HG03095 (cell line): ENCODE measurements at regions not wholly inside any gene's neighbourhood (a gene's known extent, or its start where the extent isn't known, plus 50 kb on each side); places are given as distances from the start of the nearest gene placed in this dataset.

Source experiments
- ATAC-seq: cut with Tn5 transposase; IDR thresholded peaks from one replicate; pipeline ENCODE4 v1.9.1; 2021; ENCODE audit warnings: moderate library complexity; ENCODE audit not compliant: unreplicated experiment

- no peak for ATAC-seq
Observed at GRCh38 chr16:17691106-17691898, 220.5 kb upstream of the XYLT1 start.

- ATAC-seq, result no peak
Observed at GRCh38 chr16:17685447-17685846, 214.7 kb upstream of the XYLT1 start.

- no peak for ATAC-seq
Observed at GRCh38 chr16:17683281-17683680, 212.5 kb upstream of the XYLT1 start.

- ATAC-seq, result no peak
Observed at GRCh38 chr16:17676171-17676570, 205.4 kb upstream of the XYLT1 start.

- ATAC-seq, result no peak
Observed at GRCh38 chr16:17668386-17668785, 197.6 kb upstream of the XYLT1 start.

- ATAC-seq, result no peak
Observed at GRCh38 chr16:17666293-17666692, 195.5 kb upstream of the XYLT1 start.

GRCh38 chr16:17658881-17659280, 188.1 kb upstream of the XYLT1 start:
- ATAC-seq, result no peak

- no peak for ATAC-seq
Observed at GRCh38 chr16:17657045-17657444, 186.3 kb upstream of the XYLT1 start.

GRCh38 chr16:17654571-17654970, 183.8 kb upstream of the XYLT1 start:
- no peak for ATAC-seq

GRCh38 chr16:17654142-17654541, 183.4 kb upstream of the XYLT1 start:
- no peak for ATAC-seq

- no peak for ATAC-seq
Observed at GRCh38 chr16:17647879-17648872, 177.4 kb upstream of the XYLT1 start.

GRCh38 chr16:17643935-17644334, 173.2 kb upstream of the XYLT1 start:
- ATAC-seq, result no peak

GRCh38 chr16:17641990-17642389, 171.2 kb upstream of the XYLT1 start:
- no peak for ATAC-seq

- no peak for ATAC-seq
Observed at GRCh38 chr16:17638134-17638533, 167.4 kb upstream of the XYLT1 start.

- no peak for ATAC-seq
Observed at GRCh38 chr16:17635183-17635582, 164.4 kb upstream of the XYLT1 start.

GRCh38 chr16:17633181-17633951, 162.6 kb upstream of the XYLT1 start:
- ATAC-seq, result no peak

GRCh38 chr16:17632667-17633066, 161.9 kb upstream of the XYLT1 start:
- no peak for ATAC-seq

- no peak for ATAC-seq
Observed at GRCh38 chr16:17629936-17630335, 159.2 kb upstream of the XYLT1 start.

GRCh38 chr16:17628983-17629382, 158.2 kb upstream of the XYLT1 start:
- no peak for ATAC-seq

GRCh38 chr16:17622366-17622765, 151.6 kb upstream of the XYLT1 start:
- ATAC-seq, result no peak

GRCh38 chr16:17619261-17619660, 148.5 kb upstream of the XYLT1 start:
- no peak for ATAC-seq
